Adrenal gland (tissue), 9 donors: ENCODE measurements at regions not wholly inside any gene's neighbourhood (a gene's known extent, or its start where the extent isn't known, plus 50 kb on each side); places are given as distances from the start of the nearest gene placed in this dataset.

Source experiments
- DNase-seq, 7 donors: peaks; one replicate each; pipeline ENCODE4 v3.0.0-alpha.2; 2019 to 2020
- H3K27ac ChIP-seq, 5 donors: fragments of 200-600 bp; sonication (generic) in 4 of 5; 1 replicate in 3 of 5; 2 replicates in 2 of 5; pipeline versions ENCODE4 v1.5.1 to v1.8.0; 2016 to 2020; ENCODE audit warnings: mild to moderate bottlenecking in 1 of 5
- H3K27me3 ChIP-seq: fragments of 200-600 bp; 2 replicates; pipeline ENCODE4 v1.8.0; 2021
- H3K36me3 ChIP-seq, 2 donors: fragments of 200-600 bp; replicated peaks in 1 of 2; 1 replicate in 1 of 2; 2 replicates in 1 of 2; pipeline versions ENCODE4 v1.5.1 to v1.8.0; 2018 to 2022
- H3K4me1 ChIP-seq, 2 donors: fragments of 200-600 bp; replicated peaks in 1 of 2; 1 replicate in 1 of 2; 2 replicates in 1 of 2; pipeline versions ENCODE4 v1.5.1 to v1.8.0; 2018 to 2021
- H3K4me3 ChIP-seq, 4 donors: fragments of 200-600 bp; sonication (generic) in 3 of 4; one replicate each; pipeline ENCODE4 v1.5.1; 2016 to 2018
- H3K9me3 ChIP-seq, 3 donors: fragments of 200-600 bp; sonication (generic) in 1 of 3; replicated peaks in 1 of 3; 1 replicate in 2 of 3; 2 replicates in 1 of 3; pipeline versions ENCODE4 v1.5.1 to v1.8.0; 2016 to 2021
- POLR2A ChIP-seq, 2 donors: fragments of 450-650 bp; IDR thresholded peaks; one replicate each; pipeline ENCODE4 v1.6.1; 2017; ENCODE audit warnings: antibody characterized with exemption in 2 of 2, mild to moderate bottlenecking in 2 of 2, moderate library complexity in 1 of 2
- WGBS, 4 donors: extraction: QIAGEN DNeasy Blood & Tissue Kit in 2 of 4; methylation state at CpG; one replicate each; pipeline versions ENCODE4 v1.1.5 to v1.1.7; 2013 to 2017; 5-methylcytosine and 5-hydroxymethylcytosine counted together
- intact Hi-C, 2 donors: fragments of 100-400 bp; cut with DNase I; formaldehyde crosslinking; loops; one replicate each; pipeline versions ENCODE4 v1.14.1 to v1.15.0; 2022 to 2023
- TF ChIP-seq, protein P1 (sequence below), 6 experiments: fragments of 450-650 bp in 4 of 6; fragments of 200-600 bp in 2 of 6; sonication (generic) in 1 of 6; IDR thresholded peaks; 1 replicate in 5 of 6; 2 replicates in 1 of 6; pipeline versions ENCODE4 v1.5.1 to v1.8.0; 2016 to 2021; ENCODE audit warnings: antibody characterized with exemption in 6 of 6, mild to moderate bottlenecking in 2 of 6, moderate library complexity in 1 of 6
- donor health status: healthy with polysubstance abuse.
- donor health status: Bipolar disorder and iron deficiency.
- donor health status: DM: yes; HTN: yes; CAD: no.
- donor health status: DM: no; HTN: no; CAD: no.
- donor health status: DM: no; HTN: no; CAD: no.

DNA sequence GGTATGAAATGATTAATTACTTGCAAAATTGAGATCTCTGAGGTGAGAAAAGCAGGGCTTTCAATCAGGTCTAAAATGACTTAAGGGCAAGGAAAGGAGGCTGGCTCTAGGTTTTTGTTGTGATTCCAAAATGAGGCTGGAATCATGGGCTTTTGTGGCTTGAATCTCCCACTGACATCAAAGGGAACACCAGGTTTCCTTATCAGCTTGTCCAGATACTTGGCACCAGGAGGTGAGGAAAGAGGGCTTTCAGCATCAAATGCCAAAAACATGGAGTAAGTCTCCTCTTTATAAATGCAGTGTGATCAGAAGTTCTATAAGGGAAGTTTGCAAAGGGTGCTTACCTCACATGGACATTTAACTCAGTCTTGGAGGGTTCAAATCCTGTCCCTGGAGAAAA lies 402.3 kb downstream of the NDFIP2 start:
- Histone ChIP-seq H3K4me1 (no peaks in the 10 kb centered on the region), H3K36me3 (no peaks in the 10 kb centered on the region), H3K9me3 (no peaks in the 10 kb centered on the region), H3K27me3 (no peaks in the 10 kb centered on the region), H3K4me3 (no peak overlapping the region), H3K27ac (no peak overlapping the region)
- intact Hi-C loops = no loop called here
- TF ChIP-seq, protein P1, sequence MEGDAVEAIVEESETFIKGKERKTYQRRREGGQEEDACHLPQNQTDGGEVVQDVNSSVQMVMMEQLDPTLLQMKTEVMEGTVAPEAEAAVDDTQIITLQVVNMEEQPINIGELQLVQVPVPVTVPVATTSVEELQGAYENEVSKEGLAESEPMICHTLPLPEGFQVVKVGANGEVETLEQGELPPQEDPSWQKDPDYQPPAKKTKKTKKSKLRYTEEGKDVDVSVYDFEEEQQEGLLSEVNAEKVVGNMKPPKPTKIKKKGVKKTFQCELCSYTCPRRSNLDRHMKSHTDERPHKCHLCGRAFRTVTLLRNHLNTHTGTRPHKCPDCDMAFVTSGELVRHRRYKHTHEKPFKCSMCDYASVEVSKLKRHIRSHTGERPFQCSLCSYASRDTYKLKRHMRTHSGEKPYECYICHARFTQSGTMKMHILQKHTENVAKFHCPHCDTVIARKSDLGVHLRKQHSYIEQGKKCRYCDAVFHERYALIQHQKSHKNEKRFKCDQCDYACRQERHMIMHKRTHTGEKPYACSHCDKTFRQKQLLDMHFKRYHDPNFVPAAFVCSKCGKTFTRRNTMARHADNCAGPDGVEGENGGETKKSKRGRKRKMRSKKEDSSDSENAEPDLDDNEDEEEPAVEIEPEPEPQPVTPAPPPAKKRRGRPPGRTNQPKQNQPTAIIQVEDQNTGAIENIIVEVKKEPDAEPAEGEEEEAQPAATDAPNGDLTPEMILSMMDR (IDR thresholded peaks at IDR 0.05) = no peak
- TF ChIP-seq POLR2A (IDR thresholded peaks at IDR 0.05) = no peak
- DNase-seq = no peak

DNA sequence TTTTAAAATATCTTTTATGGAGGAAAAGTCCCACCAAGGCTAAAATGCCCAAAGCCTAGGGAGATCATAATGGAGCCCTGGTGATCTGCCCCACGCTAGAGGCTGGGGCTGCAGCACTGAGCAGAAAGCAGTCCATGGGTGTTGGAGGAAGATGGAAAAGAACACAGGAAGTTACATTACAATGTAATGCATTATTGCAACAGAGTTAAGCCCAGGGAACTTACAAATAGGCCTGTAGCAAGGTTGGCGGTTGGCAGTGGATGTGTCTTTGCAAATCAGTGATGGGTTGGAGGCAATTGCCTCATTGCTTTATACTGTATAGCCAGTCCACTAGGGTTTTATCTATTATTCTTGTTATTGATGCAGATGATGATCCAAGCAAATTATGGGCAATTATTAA lies 399.9 kb downstream of the NDFIP2 start:
- intact Hi-C loops = no loop called here
- DNase-seq = no peak
- no peaks in the 10 kb centered on the region for H3K27me3 ChIP-seq
- H3K4me3 ChIP-seq = no peak overlapping the region
- TF ChIP-seq POLR2A (IDR thresholded peaks at IDR 0.05) = no peak
- TF ChIP-seq, protein P1 (IDR thresholded peaks at IDR 0.05) = no peak
- no peaks in the 10 kb centered on the region for H3K9me3 ChIP-seq
- no peaks in the 10 kb centered on the region for H3K4me1 ChIP-seq
- 79 to 91% (median 80%) methylated on average over 2 of the region's 2 CpGs for WGBS, 4 donors
- no peaks in the 10 kb centered on the region for H3K36me3 ChIP-seq
- no peak overlapping the region for H3K27ac ChIP-seq

DNA sequence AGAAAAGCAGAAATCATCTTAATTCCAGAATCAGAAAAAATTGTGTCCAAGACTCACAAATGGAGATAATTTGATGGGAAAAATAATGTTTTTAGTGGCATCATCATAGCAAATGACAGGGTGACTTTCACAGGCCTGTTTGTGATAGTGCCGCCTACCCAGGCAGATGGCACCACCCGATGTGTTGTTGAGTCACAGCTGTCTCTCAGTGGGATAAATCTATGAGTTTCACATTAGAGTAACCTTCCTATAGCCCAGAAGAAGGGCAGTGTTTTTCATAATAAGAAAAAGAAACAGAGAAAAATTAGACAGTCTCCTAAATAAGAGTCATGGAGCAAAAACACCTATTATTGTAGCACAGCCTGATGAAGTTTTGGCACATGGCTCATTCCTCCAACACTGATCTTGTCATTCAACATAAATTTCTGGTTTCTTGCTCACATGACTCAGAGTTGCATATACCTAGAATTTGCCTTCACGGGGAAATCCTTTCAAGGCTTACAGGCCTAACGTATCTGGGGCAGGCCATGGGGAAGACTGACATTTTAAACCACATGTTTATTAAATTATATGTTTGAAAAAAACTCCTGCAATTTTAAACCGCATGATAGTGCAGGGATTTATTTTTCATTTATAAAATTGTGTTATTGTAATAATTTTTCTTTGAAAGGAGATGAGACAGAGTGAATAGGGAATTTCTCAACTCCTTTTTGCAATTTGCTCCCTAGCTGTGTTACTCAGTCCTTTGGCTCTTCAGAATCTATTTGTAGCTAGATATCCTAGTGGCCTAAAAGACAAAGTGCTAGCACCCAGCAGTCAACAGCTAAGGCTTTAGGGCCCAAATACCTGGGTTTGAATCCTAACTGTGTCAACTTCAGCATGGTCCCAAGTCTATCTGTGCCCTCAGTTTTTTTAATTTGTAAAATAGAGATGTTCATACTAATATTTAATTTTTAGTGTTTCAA lies 393.7 kb downstream of the NDFIP2 start:
- Histone ChIP-seq H3K27me3 (no peaks in the 10 kb centered on the region), H3K36me3 (no peaks in the 10 kb centered on the region), H3K9me3 (no peaks in the 10 kb centered on the region), H3K4me1 (no peaks in the 10 kb centered on the region), H3K4me3 (no peak overlapping the region), H3K27ac (no peak overlapping the region)
- no peak for DNase-seq
- intact Hi-C loops = no loop called here
- whole genome bisulfite sequencing, 4 donors = 86 to 92% (median 88%) methylated on average over 5 of the region's 5 CpGs
- TF ChIP-seq, protein P1 (IDR thresholded peaks at IDR 0.05) = no peak

DNA sequence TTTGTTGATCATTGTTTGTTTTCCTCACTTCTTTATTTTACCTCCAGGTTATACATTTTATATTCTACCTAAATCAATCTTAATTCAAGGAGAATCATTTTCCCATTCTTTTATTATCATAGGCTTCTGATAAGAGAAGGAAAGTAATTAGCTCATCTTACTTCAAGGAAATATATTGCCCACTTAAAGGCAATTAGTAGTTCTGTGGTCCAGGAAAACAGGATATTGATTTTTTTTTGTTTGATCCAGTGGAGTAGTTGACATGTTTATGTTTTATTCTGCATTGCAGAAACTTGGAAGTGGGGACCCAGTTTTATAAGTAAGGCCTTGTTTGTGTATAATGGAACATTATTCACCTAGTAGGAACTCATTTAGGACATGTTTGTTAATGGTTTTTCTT lies 390.6 kb downstream of the NDFIP2 start:
- no peak overlapping the region for H3K4me3 ChIP-seq
- H3K36me3 ChIP-seq = no peaks in the 10 kb centered on the region
- DNase-seq = no peak
- H3K4me1 ChIP-seq = no peaks in the 10 kb centered on the region
- no peaks in the 10 kb centered on the region for H3K9me3 ChIP-seq
- H3K27ac ChIP-seq = no peak overlapping the region
- intact Hi-C loops = no loop called here
- TF ChIP-seq POLR2A (IDR thresholded peaks at IDR 0.05) = no peak
- TF ChIP-seq, protein P1 (IDR thresholded peaks at IDR 0.05) = no peak
- H3K27me3 ChIP-seq = no peaks in the 10 kb centered on the region
